HG03066 (cell line): ENCODE measurements at regions not wholly inside any gene's neighbourhood (a gene's known extent, or its start where the extent isn't known, plus 50 kb on each side); places are given as distances from the start of the nearest gene placed in this dataset.

Experiments
- ATAC-seq: cut with Tn5 transposase; IDR thresholded peaks from one replicate; pipeline ENCODE4 v1.9.1; 2021; ENCODE audit warnings: low read depth; ENCODE audit not compliant: unreplicated experiment

- no peak for ATAC-seq
Measured at GRCh38 chr4:178671766-178672165, 1229.5 kb upstream of the AGA start.

GRCh38 chr4:178672512-178672911, 1230.3 kb upstream of the AGA start:
- ATAC-seq, result no peak

DNA sequence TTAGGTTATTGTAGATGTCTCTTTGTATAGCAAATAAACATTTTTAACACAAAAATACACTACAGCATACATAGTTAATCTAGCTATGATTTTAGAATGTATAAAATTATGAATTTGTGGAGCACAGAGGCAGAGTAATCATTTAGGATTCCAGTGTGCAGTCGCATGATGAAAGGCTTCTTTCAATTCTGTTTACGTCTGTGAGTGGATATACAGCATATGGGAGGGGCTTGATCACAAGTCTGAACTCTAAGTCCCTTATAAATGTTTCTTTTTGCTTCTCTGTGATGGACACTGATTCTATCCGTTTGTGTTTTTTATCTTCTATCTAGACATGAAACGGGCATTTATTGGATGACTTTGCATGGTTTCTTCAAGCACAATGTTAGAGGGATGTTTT, 1239.6 kb upstream of the AGA start:
- ATAC-seq, result no peak

- ATAC-seq, result no peak
Measured at GRCh38 chr4:178689926-178690325, 1247.7 kb upstream of the AGA start.

- no peak for ATAC-seq
Measured at GRCh38 chr4:178693816-178694215, 1251.6 kb upstream of the AGA start.

DNA sequence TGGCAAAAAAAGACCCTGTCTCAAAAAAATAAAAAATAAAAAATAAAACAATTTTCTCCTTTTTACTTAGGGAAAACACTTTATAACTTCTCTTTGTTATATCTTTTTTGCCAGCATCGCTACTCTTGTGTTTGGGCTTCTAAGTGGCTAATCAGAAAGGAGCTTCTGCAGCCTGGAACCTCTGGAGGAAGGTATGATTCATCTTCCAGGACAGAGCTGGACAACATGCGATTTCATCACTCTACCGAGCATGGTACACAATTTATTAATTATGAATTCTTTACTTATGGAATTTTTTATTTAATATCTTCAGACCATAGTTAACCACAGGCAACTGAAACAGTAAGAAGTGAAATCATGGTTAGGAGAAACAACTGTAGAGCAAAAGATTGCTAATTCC, 1254.3 kb upstream of the AGA start:
- no peak for ATAC-seq

- ATAC-seq, result no peak
Measured at GRCh38 chr4:178712486-178712885, 1270.2 kb upstream of the AGA start.

DNA sequence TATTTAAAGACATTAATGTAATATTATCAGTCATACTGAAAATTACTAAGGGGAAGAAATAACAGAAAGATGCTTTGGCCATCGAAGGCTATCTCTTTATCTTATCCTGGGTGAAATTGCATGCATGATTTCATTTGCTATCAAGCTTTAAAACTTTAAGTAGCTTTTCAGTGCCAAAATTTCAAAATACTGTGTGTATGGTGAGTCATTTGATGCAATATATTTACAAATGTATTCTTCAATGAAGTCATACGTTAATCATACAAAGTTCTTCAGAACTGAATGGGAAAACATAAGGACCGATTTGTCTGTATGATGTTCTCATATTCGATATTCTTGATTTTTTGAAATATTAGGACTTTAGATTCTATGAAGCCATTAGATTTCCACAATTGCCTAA, 1295.8 kb upstream of the AGA start:
- no peak for ATAC-seq

- no peak for ATAC-seq
Measured at GRCh38 chr4:178745203-178745602, 1303.0 kb upstream of the AGA start.

GRCh38 chr4:178752954-178753525, 1310.8 kb upstream of the AGA start:
- no peak for ATAC-seq

GRCh38 chr4:178778496-178778895, 1336.3 kb upstream of the AGA start:
- no peak for ATAC-seq

- no peak for ATAC-seq
Measured at GRCh38 chr4:178781779-178782178, 1339.5 kb upstream of the AGA start.

DNA sequence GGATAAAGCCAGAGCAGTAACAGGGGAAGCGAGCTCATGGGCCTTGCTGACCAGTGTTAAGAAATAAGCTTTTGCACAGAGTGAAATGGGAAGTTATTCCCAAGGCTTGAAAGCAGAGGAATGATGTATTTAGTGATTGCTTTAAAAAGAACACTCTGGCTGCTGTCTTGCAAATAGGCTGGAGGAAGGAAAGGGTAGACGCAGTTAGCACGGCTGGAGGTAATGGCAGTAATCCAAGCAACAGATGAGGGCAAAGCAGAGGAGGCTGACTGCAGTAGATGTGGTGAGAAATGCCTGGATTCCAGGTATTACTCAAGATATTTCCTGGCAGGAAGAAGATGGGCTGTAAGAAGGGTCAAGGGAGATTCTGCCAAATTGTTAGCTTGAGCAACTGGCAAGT, 1342.3 kb upstream of the AGA start:
- no peak for ATAC-seq

DNA sequence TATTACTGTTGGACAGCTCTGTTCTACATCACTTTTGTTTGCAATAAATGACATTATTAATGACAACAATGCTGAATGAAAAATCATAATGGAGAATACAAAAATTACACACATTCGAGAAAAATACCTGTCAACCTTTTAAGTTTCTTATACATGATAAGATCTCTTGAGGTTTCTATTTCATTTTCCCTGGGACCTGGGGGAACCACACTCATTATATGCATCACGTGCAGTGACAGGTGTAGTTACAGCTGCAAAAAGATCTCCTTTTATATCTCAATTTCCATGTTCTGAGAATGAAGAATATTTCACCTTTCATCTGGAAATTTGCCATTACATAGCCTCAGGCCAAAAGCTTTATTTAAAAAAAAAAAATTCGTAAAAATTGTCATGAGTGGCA, 1347.0 kb upstream of the AGA start:
- ATAC-seq, result no peak

DNA sequence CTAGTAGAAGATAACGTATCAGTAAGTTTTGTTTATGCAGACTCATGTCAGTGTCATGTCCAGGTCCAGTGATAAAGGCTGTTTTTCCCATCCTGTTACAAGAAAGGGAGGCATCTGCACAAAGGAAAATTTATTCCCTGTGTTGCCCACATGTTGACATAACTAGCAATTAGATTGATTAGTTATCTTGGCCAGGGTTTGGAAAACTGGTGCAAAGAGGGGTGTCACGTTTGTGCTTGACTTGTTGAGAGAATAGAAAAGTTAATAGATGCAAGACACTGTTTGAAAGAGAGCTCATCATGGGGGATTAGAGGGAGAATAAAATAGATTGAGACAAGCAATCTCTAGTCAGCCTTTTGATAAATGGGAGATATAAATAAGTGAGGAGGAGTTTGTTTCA, 1357.0 kb upstream of the AGA start:
- no peak for ATAC-seq

DNA sequence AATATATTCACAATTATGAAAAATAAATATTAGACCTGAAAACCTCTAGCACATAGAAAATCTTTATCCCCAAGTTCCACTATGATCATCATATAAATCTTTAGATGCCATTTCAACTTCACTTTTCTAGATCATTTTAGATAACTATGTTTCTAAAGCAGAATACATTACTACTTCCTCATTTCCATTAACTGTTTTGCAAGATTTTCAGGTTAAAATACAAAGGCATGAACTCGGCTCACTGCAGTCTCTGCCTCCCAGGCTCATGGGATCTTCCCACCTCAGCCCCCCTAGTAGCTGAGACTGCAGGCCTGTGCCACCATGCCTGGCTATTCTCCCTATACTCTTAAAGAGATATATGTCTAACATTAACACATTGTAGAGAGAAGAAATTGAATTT, 1365.9 kb upstream of the AGA start:
- ATAC-seq, result no peak

DNA sequence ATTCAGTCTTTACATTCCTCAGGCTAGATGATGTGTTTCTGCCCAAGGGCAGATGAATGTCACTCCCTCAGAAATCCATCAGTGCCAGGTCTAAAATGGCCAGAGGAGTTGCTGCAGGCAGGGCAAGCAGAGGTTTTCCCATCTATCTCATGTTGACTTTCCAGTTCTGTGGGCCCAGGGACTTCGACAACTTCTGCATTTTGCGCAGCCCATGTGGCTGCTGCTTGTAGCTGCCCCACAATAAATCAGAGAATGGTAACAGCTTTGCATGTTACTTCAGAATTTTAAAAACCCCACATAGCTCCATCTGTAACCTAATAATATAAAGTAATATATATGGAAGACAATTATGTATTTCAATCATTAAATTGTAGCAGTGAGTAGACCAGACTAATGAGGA, 1367.7 kb upstream of the AGA start:
- no peak for ATAC-seq

- no peak for ATAC-seq
Measured at GRCh38 chr4:178811356-178811755, 1369.1 kb upstream of the AGA start.

DNA sequence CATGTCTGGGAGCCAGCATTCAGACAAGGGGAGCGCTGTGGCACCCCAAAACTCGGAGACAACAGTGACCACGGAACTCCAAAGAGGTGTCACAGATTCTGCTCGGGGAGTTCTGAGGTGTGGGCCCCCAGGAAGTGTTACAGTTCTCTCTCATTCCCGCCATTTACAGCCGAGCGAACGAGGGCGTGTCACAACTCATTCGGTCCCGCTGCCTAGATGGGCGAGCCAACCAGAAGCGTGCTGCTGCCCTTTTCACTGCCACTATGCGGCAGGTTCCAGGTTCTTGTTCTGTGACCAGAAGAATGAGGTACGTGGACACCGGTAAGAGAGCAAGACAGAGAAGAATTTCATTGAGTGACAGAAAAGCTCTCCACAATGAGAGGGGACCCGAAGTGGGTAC, 1370.6 kb upstream of the AGA start:
- no peak for ATAC-seq

GRCh38 chr4:178814908-178815307, 1372.7 kb upstream of the AGA start:
- no peak for ATAC-seq

DNA sequence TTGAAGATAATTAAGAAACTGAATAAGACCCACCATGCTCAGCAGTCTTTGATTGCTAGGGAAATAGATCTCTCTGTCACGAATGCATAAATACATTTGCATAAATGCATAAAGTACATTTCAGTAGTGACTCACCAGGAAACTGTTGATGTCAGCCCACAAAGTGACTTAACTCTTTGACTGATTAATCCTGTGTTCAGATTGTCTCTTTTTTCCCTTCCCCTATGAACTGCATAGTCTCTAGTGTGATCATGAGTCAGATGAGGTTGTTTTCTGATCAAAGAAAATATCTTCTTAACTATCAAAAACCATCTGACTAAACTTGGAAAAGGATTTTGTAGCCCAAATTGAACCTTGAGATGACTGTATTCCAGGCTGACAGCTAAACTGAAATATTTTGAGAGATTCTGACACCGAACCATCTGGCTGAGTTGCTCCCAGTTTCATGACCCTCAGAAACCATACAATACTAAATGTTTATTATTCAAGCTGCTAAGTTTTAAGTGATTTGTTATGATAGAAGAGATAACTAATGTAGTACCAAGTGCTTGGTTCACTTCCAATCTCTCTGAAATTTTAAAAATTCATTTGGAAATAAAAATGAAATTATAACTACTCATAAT, 1381.5 kb upstream of the AGA start:
- ATAC-seq, result no peak

GRCh38 chr4:178836865-178837264, 1394.6 kb upstream of the AGA start:
- ATAC-seq, result no peak

DNA sequence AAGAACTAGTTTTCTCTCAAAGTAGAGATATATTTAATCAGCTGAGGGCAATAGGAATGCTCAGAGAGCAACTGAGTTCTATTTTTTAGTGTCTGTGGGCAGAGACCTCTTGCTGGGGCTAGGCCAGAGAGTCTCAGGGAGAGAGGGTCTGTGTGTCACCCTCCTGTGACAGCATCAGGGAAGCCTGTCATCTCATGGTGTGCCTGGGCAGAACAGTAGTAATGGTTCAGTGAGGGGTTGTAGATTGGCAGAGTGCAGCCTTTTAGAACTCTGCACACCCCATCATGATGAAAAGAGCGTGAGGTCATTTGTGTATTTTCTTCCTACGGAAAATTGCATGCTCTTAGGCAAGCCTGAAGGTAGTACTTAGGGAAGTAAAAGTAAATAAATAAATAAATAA, 1396.5 kb upstream of the AGA start:
- no peak for ATAC-seq
